Chondrocyte (in vitro differentiated cells): ENCODE measurements at regions not wholly inside any gene's neighbourhood (a gene's known extent, or its start where the extent isn't known, plus 50 kb on each side); places are given as distances from the start of the nearest gene placed in this dataset.

Experiments used
- DNase-seq: peaks from one replicate; pipeline ENCODE4 v3.0.0; 2021; ENCODE audit warnings: mixed read lengths, low spot score
- H3K27ac Mint-ChIP-seq: one replicate; pipeline ENCODE4 v1.8.0; 2021; ENCODE audit warnings: mild to moderate bottlenecking, moderate library complexity, mixed read lengths; ENCODE audit not compliant: unreplicated experiment
- H3K27me3 Mint-ChIP-seq: 2 replicates; pipeline ENCODE4 v1.8.0; 2021; ENCODE audit warnings: low read depth, mixed read lengths
- H3K36me3 Mint-ChIP-seq: 2 replicates; pipeline ENCODE4 v1.8.0; 2021; ENCODE audit warnings: low read depth, mixed read lengths
- H3K4me1 Mint-ChIP-seq: 2 replicates; pipeline ENCODE4 v1.8.0; 2021; ENCODE audit warnings: low read depth, mild to moderate bottlenecking, mixed read lengths
- H3K4me3 Mint-ChIP-seq: one replicate; pipeline ENCODE4 v1.8.0; 2021; ENCODE audit warnings: mild to moderate bottlenecking, moderate library complexity, mixed read lengths; ENCODE audit not compliant: unreplicated experiment
- H3K9me3 Mint-ChIP-seq: 2 replicates; pipeline ENCODE4 v1.8.0; 2021; ENCODE audit warnings: low read depth, mixed read lengths
- CTCF ChIP-seq: fragments of 200-600 bp; sonication (generic); IDR thresholded peaks from 2 replicates; pipeline ENCODE4 v1.5.0; 2021; ENCODE audit warnings: antibody characterized with exemption, mild to moderate bottlenecking, moderate library complexity

GRCh38 chr10:25101461-25102146 lies 73.2 kb upstream of the GPR158 start:
- no peak for TF ChIP-seq CTCF
- H3K4me1 Mint-ChIP-seq: no peaks in the 10 kb centered on the region
- H3K4me3 Mint-ChIP-seq: no peak overlapping the region
- peaks cover 31% of the 10 kb centered on the region for H3K27me3 Mint-ChIP-seq
- no peaks in the 10 kb centered on the region for H3K9me3 Mint-ChIP-seq
- no peak for DNase-seq
- H3K27ac Mint-ChIP-seq: no peak overlapping the region
- H3K36me3 Mint-ChIP-seq: no peaks in the 10 kb centered on the region

GRCh38 chr10:25102147-25102822 lies 72.5 kb upstream of the GPR158 start:
- Mint-ChIP-seq H3K9me3 (no peaks in the 10 kb centered on the region), H3K36me3 (no peaks in the 10 kb centered on the region), H3K27me3 (peaks cover 35% of the 10 kb centered on the region), H3K27ac (no peak overlapping the region), H3K4me3 (no peak overlapping the region), H3K4me1 (no peaks in the 10 kb centered on the region)
- no peak for DNase-seq
- TF ChIP-seq CTCF: no peak

- no peak overlapping the region for H3K4me3 Mint-ChIP-seq
- no peaks in the 10 kb centered on the region for H3K36me3 Mint-ChIP-seq
- peaks cover 35% of the 10 kb centered on the region for H3K27me3 Mint-ChIP-seq
- H3K4me1 Mint-ChIP-seq: no peaks in the 10 kb centered on the region
- no peaks in the 10 kb centered on the region for H3K9me3 Mint-ChIP-seq
- no peak for TF ChIP-seq CTCF
- no peak overlapping the region for H3K27ac Mint-ChIP-seq
- no peak for DNase-seq
These were observed 71.1 kb upstream of the GPR158 start for GRCh38 chr10:25103703-25104102.

GRCh38 chr10:25104441-25104840 lies 70.4 kb upstream of the GPR158 start:
- Mint-ChIP-seq H3K4me1 (no peaks in the 10 kb centered on the region), H3K27me3 (peaks cover 30% of the 10 kb centered on the region), H3K9me3 (no peaks in the 10 kb centered on the region), H3K27ac (no peak overlapping the region), H3K4me3 (no peak overlapping the region), H3K36me3 (no peaks in the 10 kb centered on the region)
- no peak for DNase-seq
- TF ChIP-seq CTCF: no peak

GRCh38 chr10:25105262-25105661 lies 69.5 kb upstream of the GPR158 start:
- Mint-ChIP-seq H3K27me3 (peaks cover 28% of the 10 kb centered on the region), H3K4me3 (no peak overlapping the region), H3K9me3 (no peaks in the 10 kb centered on the region), H3K36me3 (no peaks in the 10 kb centered on the region), H3K27ac (no peak overlapping the region), H3K4me1 (no peaks in the 10 kb centered on the region)
- no peak for DNase-seq
- TF ChIP-seq CTCF: no peak
